ENCODE measurements at regions not wholly inside any gene's neighbourhood (a gene's known extent, or its start where the extent isn't known, plus 50 kb on each side); places are given as distances from the start of the nearest gene placed in this dataset.

GRCh38 chr22:22181341-22181850 lies 63.2 kb upstream of the VPREB1 start:
- H3K9me3 ChIP-seq (ENCODE audit: control insufficient read depth in 1 of 2, insufficient read depth in 1 of 2, low read length in 2 of 2) = no peaks in the 10 kb centered on the region
- no peaks in the 10 kb centered on the region for H3K36me3 Mint-ChIP-seq (ENCODE audit: low read depth)
- ATAC-seq (ENCODE audit: poor library complexity) (no peak), DNase-seq (no peak)
- peaks cover 53% of the 10 kb centered on the region for H3K27me3 Mint-ChIP-seq
- CTCF ChIA-PET = interaction anchor here (2.1 kb wide), 1 partner anchor 14 kb away, joined by 6 read pairs; no protein-coding TSS in a partner anchor
- H3K4me1 Mint-ChIP-seq (ENCODE audit: low read depth) = no peaks in the 10 kb centered on the region
- no peaks in the 10 kb centered on the region for H3K4me1 ChIP-seq (ENCODE audit: insufficient read depth, low read length)
- no peak overlapping the region for H3K27ac Mint-ChIP-seq
- intact Hi-C loops (cut with DNase I, micrococcal nuclease) = no loop called here
- H3K9me3 Mint-ChIP-seq = no peaks in the 10 kb centered on the region
- POLR2A ChIA-PET = no interaction called here
- no peak for TF ChIP-seq CTCF (IDR thresholded peaks at IDR 0.05)
- H3K27ac ChIP-seq (ENCODE audit: low read depth in 1 of 2, low read length in 2 of 2) = no peak overlapping the region
- no peak overlapping the region for H3K4me3 ChIP-seq (ENCODE audit: low read length)
- H3K36me3 ChIP-seq (ENCODE audit: insufficient read depth, low read length) = no peaks in the 10 kb centered on the region
- H3K4me3 Mint-ChIP-seq = no peak overlapping the region
- H3K27me3 ChIP-seq (ENCODE audit: control insufficient read depth in 1 of 2, insufficient read depth in 2 of 2, low read length in 2 of 2) = peaks cover 9 to 14% of the 10 kb centered on the region in 2 experiments

- H3K36me3 Mint-ChIP-seq (ENCODE audit: low read depth) = no peaks in the 10 kb centered on the region
- no peak overlapping the region for H3K27ac Mint-ChIP-seq
- no peaks in the 10 kb centered on the region for H3K9me3 Mint-ChIP-seq
- no peak overlapping the region for H3K4me3 Mint-ChIP-seq
- H3K27ac ChIP-seq (ENCODE audit: low read depth in 1 of 2, low read length in 2 of 2) = no peak overlapping the region
- peaks cover 57% of the 10 kb centered on the region for H3K27me3 Mint-ChIP-seq
- H3K27me3 ChIP-seq (ENCODE audit: control insufficient read depth in 1 of 2, insufficient read depth in 2 of 2, low read length in 2 of 2) = peaks cover 11 to 14% of the 10 kb centered on the region in 2 experiments
- no peak overlapping the region for H3K4me3 ChIP-seq (ENCODE audit: low read length)
- intact Hi-C loops (cut with DNase I, micrococcal nuclease) = no loop called here
- H3K4me1 ChIP-seq (ENCODE audit: insufficient read depth, low read length) = no peaks in the 10 kb centered on the region
- ATAC-seq (ENCODE audit: poor library complexity) = no peak
- no peaks in the 10 kb centered on the region for H3K4me1 Mint-ChIP-seq (ENCODE audit: low read depth)
- H3K36me3 ChIP-seq (ENCODE audit: insufficient read depth, low read length) = no peaks in the 10 kb centered on the region
- ChIA-PET POLR2A (no interaction called here), CTCF (interaction anchor here (1.4 to 2.1 kb wide), 2 partner anchors 8 to 15 kb away, joined by 3 to 6 read pairs; no protein-coding TSS in a partner anchor)
- no peak for DNase-seq
- TF ChIP-seq CTCF (IDR thresholded peaks at IDR 0.05) = no peak
- H3K9me3 ChIP-seq (ENCODE audit: control insufficient read depth in 1 of 2, insufficient read depth in 1 of 2, low read length in 2 of 2) = no peaks in the 10 kb centered on the region
Measured at GRCh38 chr22:22180738-22181285, 63.8 kb upstream of the VPREB1 start.

GRCh38 chr22:22179858-22180257 lies 64.7 kb upstream of the VPREB1 start:
- Mint-ChIP-seq H3K9me3 (no peaks in the 10 kb centered on the region), H3K27me3 (peaks cover 55% of the 10 kb centered on the region), H3K27ac (no peak overlapping the region), H3K36me3 (ENCODE audit: low read depth) (no peaks in the 10 kb centered on the region), H3K4me1 (ENCODE audit: low read depth) (no peaks in the 10 kb centered on the region), H3K4me3 (no peak overlapping the region)
- CTCF ChIA-PET = interaction anchor here (1.4 to 2.1 kb wide), 2 partner anchors 9 to 16 kb away, joined by 3 to 6 read pairs; no protein-coding TSS in a partner anchor
- Histone ChIP-seq H3K4me1 (ENCODE audit: insufficient read depth, low read length) (no peaks in the 10 kb centered on the region), H3K27me3 (ENCODE audit: control insufficient read depth in 1 of 2, insufficient read depth in 2 of 2, low read length in 2 of 2) (peaks cover 11 to 14% of the 10 kb centered on the region in 2 experiments), H3K9me3 (ENCODE audit: control insufficient read depth in 1 of 2, insufficient read depth in 1 of 2, low read length in 2 of 2) (no peaks in the 10 kb centered on the region), H3K36me3 (ENCODE audit: insufficient read depth, low read length) (no peaks in the 10 kb centered on the region), H3K4me3 (ENCODE audit: low read length) (no peak overlapping the region), H3K27ac (ENCODE audit: low read depth in 1 of 2, low read length in 2 of 2) (no peak overlapping the region)
- intact Hi-C loops (cut with DNase I, micrococcal nuclease) = no loop called here
- DNase-seq (no peak), ATAC-seq (ENCODE audit: poor library complexity) (no peak)
- no peak for TF ChIP-seq CTCF (IDR thresholded peaks at IDR 0.05)
- POLR2A ChIA-PET = no interaction called here

All from CD4-positive, alpha-beta T cell (primary cell).